GM12878 (cell line): ENCODE measurements at regions not wholly inside any gene's neighbourhood (a gene's known extent, or its start where the extent isn't known, plus 50 kb on each side); places are given as distances from the start of the nearest gene placed in this dataset.

Experiments used
- MEF2B ChIP-seq: fragments of 450-650 bp; IDR thresholded peaks from 2 replicates; pipeline ENCODE4 v1.6.1; 2018; ENCODE audit warnings: mild to moderate bottlenecking, moderate library complexity; ENCODE audit not compliant: partially characterized antibody, poor library complexity, severe bottlenecking
- NKRF ChIP-seq: fragments of 450-650 bp; conservative IDR thresholded peaks from 2 replicates; pipeline ENCODE4 v1.6.1; 2017; ENCODE audit warnings: mild to moderate bottlenecking, moderate library complexity
- PKNOX1 ChIP-seq: fragments of 450-650 bp; IDR thresholded peaks from 2 replicates; pipeline ENCODE4 v1.6.1; 2016; ENCODE audit warnings: mild to moderate bottlenecking
- SUPT20H ChIP-seq: IDR thresholded peaks from 2 replicates; pipeline ENCODE4 v1.6.1; 2011; ENCODE audit warnings: low read depth, mild to moderate bottlenecking, low read length, moderate library complexity, borderline replicate concordance; ENCODE audit not compliant: control insufficient read depth
- ZNF207 ChIP-seq: fragments of 450-650 bp; IDR thresholded peaks from 2 replicates; pipeline ENCODE4 v1.6.1; 2014; ENCODE audit warnings: antibody characterized with exemption, mild to moderate bottlenecking, borderline replicate concordance
- ZNF384 ChIP-seq: IDR thresholded peaks from 2 replicates; pipeline ENCODE4 v1.6.1; 2012; ENCODE audit warnings: low read depth, mild to moderate bottlenecking, low read length, improper control_type of control experiment, borderline replicate concordance
- TF ChIP-seq, protein P1 (sequence below): fragments of 450-650 bp; IDR thresholded peaks from 2 replicates; pipeline ENCODE4 v1.6.1; 2017; ENCODE audit warnings: mild to moderate bottlenecking, moderate library complexity
- TF ChIP-seq, protein P2 (sequence below): fragments of 450-650 bp; IDR thresholded peaks from 2 replicates; pipeline ENCODE4 v1.6.1; 2016; ENCODE audit warnings: mild to moderate bottlenecking, moderate library complexity, borderline replicate concordance
- TF ChIP-seq, protein P3 (sequence below): fragments of 450-650 bp; IDR thresholded peaks from 2 replicates; pipeline ENCODE4 v1.6.1; 2016; ENCODE audit warnings: mild to moderate bottlenecking
- TF ChIP-seq, protein P4 (sequence below): IDR thresholded peaks from 2 replicates; pipeline ENCODE4 v1.6.1; 2012; ENCODE audit warnings: low read length, inconsistent platforms

DNA sequence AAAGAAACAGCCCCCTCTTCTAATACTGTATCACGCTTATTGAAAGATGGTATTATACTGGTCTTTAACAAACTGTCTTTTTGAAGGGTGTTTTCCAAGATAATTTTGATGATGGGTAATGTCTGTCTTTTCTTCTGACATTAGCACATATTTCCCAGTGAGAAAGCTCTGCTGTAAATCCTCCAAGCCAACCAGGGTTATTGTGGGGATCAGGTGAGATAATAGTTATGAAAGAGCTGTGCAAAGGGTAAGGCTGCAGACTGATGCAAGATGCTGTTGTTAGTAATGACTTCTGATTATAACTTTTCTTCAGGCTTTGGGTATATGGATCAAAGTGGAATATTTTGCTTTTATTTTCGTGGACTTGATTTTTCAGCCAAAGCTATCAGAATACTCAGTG lies 581.7 kb downstream of the REEP3 start (continued):
- no peak for TF ChIP-seq NKRF
- TF ChIP-seq, protein P1, sequence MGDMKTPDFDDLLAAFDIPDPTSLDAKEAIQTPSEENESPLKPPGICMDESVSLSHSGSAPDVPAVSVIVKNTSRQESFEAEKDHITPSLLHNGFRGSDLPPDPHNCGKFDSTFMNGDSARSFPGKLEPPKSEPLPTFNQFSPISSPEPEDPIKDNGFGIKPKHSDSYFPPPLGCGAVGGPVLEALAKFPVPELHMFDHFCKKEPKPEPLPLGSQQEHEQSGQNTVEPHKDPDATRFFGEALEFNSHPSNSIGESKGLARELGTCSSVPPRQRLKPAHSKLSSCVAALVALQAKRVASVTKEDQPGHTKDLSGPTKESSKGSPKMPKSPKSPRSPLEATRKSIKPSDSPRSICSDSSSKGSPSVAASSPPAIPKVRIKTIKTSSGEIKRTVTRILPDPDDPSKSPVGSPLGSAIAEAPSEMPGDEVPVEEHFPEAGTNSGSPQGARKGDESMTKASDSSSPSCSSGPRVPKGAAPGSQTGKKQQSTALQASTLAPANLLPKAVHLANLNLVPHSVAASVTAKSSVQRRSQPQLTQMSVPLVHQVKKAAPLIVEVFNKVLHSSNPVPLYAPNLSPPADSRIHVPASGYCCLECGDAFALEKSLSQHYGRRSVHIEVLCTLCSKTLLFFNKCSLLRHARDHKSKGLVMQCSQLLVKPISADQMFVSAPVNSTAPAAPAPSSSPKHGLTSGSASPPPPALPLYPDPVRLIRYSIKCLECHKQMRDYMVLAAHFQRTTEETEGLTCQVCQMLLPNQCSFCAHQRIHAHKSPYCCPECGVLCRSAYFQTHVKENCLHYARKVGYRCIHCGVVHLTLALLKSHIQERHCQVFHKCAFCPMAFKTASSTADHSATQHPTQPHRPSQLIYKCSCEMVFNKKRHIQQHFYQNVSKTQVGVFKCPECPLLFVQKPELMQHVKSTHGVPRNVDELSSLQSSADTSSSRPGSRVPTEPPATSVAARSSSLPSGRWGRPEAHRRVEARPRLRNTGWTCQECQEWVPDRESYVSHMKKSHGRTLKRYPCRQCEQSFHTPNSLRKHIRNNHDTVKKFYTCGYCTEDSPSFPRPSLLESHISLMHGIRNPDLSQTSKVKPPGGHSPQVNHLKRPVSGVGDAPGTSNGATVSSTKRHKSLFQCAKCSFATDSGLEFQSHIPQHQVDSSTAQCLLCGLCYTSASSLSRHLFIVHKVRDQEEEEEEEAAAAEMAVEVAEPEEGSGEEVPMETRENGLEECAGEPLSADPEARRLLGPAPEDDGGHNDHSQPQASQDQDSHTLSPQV = no peak
- TF ChIP-seq, protein P2, sequence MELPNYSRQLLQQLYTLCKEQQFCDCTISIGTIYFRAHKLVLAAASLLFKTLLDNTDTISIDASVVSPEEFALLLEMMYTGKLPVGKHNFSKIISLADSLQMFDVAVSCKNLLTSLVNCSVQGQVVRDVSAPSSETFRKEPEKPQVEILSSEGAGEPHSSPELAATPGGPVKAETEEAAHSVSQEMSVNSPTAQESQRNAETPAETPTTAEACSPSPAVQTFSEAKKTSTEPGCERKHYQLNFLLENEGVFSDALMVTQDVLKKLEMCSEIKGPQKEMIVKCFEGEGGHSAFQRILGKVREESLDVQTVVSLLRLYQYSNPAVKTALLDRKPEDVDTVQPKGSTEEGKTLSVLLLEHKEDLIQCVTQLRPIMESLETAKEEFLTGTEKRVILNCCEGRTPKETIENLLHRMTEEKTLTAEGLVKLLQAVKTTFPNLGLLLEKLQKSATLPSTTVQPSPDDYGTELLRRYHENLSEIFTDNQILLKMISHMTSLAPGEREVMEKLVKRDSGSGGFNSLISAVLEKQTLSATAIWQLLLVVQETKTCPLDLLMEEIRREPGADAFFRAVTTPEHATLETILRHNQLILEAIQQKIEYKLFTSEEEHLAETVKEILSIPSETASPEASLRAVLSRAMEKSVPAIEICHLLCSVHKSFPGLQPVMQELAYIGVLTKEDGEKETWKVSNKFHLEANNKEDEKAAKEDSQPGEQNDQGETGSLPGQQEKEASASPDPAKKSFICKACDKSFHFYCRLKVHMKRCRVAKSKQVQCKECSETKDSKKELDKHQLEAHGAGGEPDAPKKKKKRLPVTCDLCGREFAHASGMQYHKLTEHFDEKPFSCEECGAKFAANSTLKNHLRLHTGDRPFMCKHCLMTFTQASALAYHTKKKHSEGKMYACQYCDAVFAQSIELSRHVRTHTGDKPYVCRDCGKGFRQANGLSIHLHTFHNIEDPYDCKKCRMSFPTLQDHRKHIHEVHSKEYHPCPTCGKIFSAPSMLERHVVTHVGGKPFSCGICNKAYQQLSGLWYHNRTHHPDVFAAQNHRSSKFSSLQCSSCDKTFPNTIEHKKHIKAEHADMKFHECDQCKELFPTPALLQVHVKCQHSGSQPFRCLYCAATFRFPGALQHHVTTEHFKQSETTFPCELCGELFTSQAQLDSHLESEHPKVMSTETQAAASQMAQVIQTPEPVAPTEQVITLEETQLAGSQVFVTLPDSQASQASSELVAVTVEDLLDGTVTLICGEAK = no peak
- no peak for TF ChIP-seq ZNF384
- no peak for TF ChIP-seq PKNOX1
- TF ChIP-seq, protein P3, sequence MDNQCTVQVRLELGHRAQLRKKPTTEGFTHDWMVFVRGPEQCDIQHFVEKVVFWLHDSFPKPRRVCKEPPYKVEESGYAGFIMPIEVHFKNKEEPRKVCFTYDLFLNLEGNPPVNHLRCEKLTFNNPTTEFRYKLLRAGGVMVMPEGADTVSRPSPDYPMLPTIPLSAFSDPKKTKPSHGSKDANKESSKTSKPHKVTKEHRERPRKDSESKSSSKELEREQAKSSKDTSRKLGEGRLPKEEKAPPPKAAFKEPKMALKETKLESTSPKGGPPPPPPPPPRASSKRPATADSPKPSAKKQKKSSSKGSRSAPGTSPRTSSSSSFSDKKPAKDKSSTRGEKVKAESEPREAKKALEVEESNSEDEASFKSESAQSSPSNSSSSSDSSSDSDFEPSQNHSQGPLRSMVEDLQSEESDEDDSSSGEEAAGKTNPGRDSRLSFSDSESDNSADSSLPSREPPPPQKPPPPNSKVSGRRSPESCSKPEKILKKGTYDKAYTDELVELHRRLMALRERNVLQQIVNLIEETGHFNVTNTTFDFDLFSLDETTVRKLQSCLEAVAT = no peak
- TF ChIP-seq SUPT20H = no peak
- no peak for TF ChIP-seq ZNF207
- TF ChIP-seq, protein P4, sequence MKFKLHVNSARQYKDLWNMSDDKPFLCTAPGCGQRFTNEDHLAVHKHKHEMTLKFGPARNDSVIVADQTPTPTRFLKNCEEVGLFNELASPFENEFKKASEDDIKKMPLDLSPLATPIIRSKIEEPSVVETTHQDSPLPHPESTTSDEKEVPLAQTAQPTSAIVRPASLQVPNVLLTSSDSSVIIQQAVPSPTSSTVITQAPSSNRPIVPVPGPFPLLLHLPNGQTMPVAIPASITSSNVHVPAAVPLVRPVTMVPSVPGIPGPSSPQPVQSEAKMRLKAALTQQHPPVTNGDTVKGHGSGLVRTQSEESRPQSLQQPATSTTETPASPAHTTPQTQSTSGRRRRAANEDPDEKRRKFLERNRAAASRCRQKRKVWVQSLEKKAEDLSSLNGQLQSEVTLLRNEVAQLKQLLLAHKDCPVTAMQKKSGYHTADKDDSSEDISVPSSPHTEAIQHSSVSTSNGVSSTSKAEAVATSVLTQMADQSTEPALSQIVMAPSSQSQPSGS = no peak
- no peak for TF ChIP-seq MEF2B
